Hepatocyte (in vitro differentiated cells): ENCODE measurements at regions not wholly inside any gene's neighbourhood (a gene's known extent, or its start where the extent isn't known, plus 50 kb on each side); places are given as distances from the start of the nearest gene placed in this dataset.

Experiments used
- EZH2 ChIP-seq: fragments of 200-600 bp; sonication (generic); IDR thresholded peaks from 2 replicates; pipeline ENCODE4 v1.6.1; 2016; ENCODE audit warnings: antibody characterized with exemption, mild to moderate bottlenecking, borderline replicate concordance
- TF ChIP-seq, protein P1 (sequence below): fragments of 200-600 bp; sonication (generic); IDR thresholded peaks from 2 replicates; pipeline ENCODE4 v1.5.1; 2016; ENCODE audit warnings: antibody characterized with exemption, mild to moderate bottlenecking; ENCODE audit not compliant: poor library complexity

DNA sequence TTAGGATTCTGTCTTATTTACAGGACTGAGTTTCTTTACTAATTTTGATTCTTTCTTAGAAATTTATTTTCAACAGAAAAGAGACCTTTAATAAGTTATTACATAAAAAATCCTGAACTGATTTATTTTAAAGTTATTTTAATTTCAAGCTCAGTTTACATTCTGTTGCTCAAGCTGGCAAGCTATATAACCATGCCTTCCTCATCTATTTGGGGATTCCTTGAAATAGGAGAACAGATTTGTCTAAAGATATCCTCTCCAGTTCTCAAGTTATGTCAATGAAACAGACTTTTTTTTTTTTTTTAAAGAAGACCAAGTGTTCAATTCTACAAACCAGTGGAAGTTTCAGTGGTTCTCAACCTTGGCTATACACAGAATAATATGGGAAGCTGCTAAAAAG lies 103.3 kb upstream of the TRHDE start:
- TF ChIP-seq, protein P1, sequence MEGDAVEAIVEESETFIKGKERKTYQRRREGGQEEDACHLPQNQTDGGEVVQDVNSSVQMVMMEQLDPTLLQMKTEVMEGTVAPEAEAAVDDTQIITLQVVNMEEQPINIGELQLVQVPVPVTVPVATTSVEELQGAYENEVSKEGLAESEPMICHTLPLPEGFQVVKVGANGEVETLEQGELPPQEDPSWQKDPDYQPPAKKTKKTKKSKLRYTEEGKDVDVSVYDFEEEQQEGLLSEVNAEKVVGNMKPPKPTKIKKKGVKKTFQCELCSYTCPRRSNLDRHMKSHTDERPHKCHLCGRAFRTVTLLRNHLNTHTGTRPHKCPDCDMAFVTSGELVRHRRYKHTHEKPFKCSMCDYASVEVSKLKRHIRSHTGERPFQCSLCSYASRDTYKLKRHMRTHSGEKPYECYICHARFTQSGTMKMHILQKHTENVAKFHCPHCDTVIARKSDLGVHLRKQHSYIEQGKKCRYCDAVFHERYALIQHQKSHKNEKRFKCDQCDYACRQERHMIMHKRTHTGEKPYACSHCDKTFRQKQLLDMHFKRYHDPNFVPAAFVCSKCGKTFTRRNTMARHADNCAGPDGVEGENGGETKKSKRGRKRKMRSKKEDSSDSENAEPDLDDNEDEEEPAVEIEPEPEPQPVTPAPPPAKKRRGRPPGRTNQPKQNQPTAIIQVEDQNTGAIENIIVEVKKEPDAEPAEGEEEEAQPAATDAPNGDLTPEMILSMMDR: no peak
- TF ChIP-seq EZH2: no peak
